SU-DHL-6 (cell line): ENCODE measurements at regions not wholly inside any gene's neighbourhood (a gene's known extent, or its start where the extent isn't known, plus 50 kb on each side); places are given as distances from the start of the nearest gene placed in this dataset.

Experiments
- CTCF ChIP-seq: fragments of 200-600 bp; sonication (generic); IDR thresholded peaks from one replicate; pipeline ENCODE4 v1.5.1; 2017; ENCODE audit warnings: antibody characterized with exemption, mild to moderate bottlenecking, low read length, moderate library complexity; ENCODE audit not compliant: insufficient read depth, poor library complexity, severe bottlenecking
- EZH2phosphoT487 ChIP-seq: fragments of 200-600 bp; sonication (generic), shearing (Covaris generic); conservative IDR thresholded peaks from 2 replicates; pipeline ENCODE4 v1.6.1; 2018; ENCODE audit warnings: mild to moderate bottlenecking, antibody characterized with exemption, low read length, moderate library complexity, mixed read lengths

DNA sequence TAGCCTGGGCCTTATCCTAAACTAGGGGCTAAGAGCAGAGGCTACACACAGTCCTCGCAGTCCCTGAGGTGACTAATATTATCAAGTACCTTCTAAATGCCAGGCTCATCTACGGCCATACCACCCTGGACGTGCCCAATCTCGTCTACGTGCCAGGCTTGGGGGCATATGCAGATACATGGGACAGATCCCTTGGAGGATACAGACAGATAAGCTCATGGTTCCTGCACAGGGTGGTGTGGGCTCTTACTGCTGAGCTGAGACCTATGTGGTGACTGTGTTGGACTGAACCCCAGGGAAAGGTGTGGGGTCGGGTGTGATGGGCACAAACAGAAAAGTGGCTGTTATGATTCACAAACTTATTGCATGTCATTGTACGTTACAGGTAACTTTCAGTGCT lies 268.4 kb upstream of the NEBL start:
- no peak for TF ChIP-seq CTCF
- TF ChIP-seq EZH2phosphoT487: no peak
